Fibroblast of the aortic adventitia (primary cell): ENCODE measurements at regions not wholly inside any gene's neighbourhood (a gene's known extent, or its start where the extent isn't known, plus 50 kb on each side); places are given as distances from the start of the nearest gene placed in this dataset.

Experiments
- DNase-seq: peaks from one replicate; pipeline ENCODE4 v3.0.0-alpha.2; 2010; ENCODE audit warnings: low read depth
- H3K4me3 ChIP-seq: 2 replicates; pipeline ENCODE4 v1.5.1; 2011; ENCODE audit warnings: low read depth, mild to moderate bottlenecking, control low read depth, low read length, moderate library complexity
- TF ChIP-seq, protein P1 (sequence below): IDR thresholded peaks from 2 replicates; pipeline ENCODE4 v1.5.1; 2011; ENCODE audit warnings: mild to moderate bottlenecking, low read length, control low read depth, inconsistent platforms; ENCODE audit not compliant: insufficient read depth

DNA sequence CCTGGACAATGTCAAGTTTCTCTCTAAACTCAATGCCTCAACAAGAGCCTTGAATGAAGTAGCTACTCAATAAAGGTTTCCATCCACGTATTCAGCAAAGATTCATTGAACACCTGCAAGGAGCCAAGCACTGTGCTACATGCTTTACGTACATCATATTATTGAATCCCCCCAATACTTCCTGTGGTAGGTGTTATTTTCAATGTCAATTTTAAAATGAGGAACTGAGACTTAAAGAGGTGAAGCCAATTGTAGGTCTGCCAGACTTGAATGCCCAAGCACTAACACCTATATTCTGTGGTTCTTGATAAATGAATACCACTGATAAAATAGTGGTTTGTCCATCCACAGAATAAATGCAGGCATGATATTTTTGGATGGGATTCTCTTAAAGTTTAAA is 162.3 kb downstream of the DRD1 start:
- DNase-seq: no peak
- H3K4me3 ChIP-seq: no peak overlapping the region
- TF ChIP-seq, protein P1, sequence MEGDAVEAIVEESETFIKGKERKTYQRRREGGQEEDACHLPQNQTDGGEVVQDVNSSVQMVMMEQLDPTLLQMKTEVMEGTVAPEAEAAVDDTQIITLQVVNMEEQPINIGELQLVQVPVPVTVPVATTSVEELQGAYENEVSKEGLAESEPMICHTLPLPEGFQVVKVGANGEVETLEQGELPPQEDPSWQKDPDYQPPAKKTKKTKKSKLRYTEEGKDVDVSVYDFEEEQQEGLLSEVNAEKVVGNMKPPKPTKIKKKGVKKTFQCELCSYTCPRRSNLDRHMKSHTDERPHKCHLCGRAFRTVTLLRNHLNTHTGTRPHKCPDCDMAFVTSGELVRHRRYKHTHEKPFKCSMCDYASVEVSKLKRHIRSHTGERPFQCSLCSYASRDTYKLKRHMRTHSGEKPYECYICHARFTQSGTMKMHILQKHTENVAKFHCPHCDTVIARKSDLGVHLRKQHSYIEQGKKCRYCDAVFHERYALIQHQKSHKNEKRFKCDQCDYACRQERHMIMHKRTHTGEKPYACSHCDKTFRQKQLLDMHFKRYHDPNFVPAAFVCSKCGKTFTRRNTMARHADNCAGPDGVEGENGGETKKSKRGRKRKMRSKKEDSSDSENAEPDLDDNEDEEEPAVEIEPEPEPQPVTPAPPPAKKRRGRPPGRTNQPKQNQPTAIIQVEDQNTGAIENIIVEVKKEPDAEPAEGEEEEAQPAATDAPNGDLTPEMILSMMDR: no peak

DNA sequence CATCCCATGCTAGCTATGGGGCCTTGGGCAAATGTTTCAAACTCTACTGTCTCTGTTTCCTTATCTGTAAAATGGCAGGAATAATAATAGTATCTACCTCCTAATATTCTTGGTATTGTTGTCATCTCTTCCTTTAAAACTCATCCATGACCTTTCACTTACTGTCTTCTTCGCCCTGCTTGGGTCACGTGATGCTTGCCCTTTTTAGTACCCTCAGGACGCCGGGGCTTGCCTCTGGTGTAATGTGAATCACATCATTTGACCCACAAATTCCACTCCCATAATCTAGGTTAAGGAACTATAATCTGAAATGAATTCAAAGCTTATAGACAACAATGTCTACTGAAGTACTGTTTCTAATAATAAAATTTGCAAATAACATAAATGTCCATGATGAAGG is 162.7 kb downstream of the DRD1 start:
- no peak for DNase-seq
- no peak overlapping the region for H3K4me3 ChIP-seq
- TF ChIP-seq, protein P1: no peak

DNA sequence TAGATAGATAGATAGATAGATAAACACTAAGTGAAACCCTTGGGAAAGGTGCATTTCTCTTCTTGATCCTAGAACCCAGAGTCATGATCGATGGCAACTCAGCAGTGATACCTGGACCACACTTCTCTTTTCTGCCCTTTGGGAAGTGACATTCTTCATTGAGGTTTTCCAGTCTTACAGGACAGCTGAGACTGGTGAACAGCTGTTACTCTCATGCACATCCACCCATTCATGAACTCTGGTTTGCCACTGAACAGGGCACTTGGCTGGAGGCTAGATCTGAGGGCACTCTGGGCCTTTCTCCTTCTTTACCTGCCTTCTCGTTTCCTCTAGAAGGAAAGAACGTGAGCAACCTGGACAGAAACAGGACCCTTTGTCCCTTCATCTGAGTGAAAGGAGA is 164.5 kb downstream of the DRD1 start:
- no peak for DNase-seq
- TF ChIP-seq, protein P1: no peak
- no peak overlapping the region for H3K4me3 ChIP-seq

DNA sequence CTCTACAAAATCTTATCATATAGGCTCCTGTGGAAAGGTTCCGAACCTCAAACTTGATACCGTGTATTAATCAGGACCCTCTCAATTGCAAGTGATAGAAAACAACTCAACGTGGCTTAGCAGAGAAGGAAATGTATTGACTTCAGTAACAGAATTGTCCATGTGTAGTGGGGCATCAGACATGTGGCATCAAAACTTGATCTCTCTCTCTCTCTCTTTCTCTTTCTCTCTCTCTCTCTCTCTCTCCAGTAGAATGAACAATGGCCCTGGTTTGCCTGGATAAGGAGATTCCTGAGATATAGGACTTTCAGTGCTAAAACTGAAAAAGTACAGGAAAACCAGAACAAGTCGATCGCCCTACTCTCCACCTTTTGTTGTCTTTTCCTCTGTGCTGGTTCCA is 168.2 kb downstream of the DRD1 start:
- no peak overlapping the region for H3K4me3 ChIP-seq
- no peak for DNase-seq
- TF ChIP-seq, protein P1: no peak

DNA sequence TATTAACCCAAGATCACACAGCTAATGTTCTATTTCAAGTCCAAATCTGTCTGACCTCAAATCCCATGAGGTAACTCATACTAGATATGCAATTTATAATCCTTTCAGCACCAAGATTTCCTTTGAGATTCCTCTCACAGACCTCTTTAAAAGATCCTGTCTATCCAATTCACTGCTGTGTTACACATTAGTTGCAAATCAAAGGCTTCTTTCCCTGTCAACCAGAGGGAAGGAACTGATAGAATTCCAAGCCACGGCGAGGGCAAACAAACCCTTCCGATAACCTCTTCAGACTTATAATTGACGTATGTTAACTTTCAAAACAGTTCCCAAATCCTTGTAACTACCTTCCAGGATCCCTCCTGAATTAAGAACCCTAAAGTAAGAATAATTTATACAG is 168.9 kb downstream of the DRD1 start:
- no peak overlapping the region for H3K4me3 ChIP-seq
- no peak for DNase-seq
- TF ChIP-seq, protein P1: no peak

DNA sequence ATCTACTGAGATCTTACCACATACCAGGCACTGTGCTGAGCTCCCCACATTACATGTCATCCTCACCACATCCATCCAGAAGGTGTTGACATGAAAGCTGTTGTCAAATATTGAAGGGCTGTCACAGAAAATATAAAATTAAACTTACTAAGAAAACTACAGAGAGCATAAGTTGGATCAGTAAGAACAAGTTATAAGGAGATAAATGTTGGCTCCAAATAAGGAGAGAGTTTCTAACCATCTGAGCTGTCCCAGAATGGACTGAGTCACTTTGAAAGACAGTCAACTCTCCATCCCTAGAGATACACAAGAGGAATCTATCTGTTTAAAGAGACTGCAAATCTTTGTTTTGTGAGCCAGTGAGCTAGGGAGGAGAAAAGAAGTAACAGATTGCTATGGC is 169.8 kb downstream of the DRD1 start:
- TF ChIP-seq, protein P1: no peak
- DNase-seq: no peak
- H3K4me3 ChIP-seq: no peak overlapping the region

DNA sequence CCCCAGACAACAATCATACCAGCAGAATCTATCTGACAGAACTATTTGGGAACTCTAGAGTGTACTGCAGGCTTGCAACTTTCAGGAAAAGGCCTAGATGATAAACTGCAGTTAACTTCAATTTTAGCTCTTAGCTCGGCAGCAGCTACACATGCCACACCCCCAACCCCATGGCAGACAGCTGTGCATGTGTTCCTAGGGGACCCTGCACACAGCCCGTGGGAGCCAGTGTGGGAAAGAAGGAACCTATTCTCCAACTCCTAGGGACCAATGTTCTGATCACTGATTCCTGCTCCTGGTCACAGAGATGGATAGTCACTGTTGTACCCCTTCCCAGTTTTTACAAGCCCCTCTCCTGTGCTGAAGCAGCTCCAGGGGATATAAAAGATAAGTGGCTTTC is 179.6 kb downstream of the DRD1 start:
- TF ChIP-seq, protein P1: no peak
- no peak overlapping the region for H3K4me3 ChIP-seq
- no peak for DNase-seq
